Peyer's patch (tissue), 4 donors: ENCODE measurements at regions not wholly inside any gene's neighbourhood (a gene's known extent, or its start where the extent isn't known, plus 50 kb on each side); places are given as distances from the start of the nearest gene placed in this dataset.

Experiments
- DNase-seq, 3 donors: peaks; one replicate each; pipeline ENCODE4 v3.0.0-alpha.2; 2017 to 2019
- H3K27ac ChIP-seq, 4 donors: fragments of 200-600 bp; sonication (generic); one replicate each; pipeline ENCODE4 v1.5.1; 2016 to 2019
- H3K27me3 ChIP-seq, 2 donors: fragments of 200-600 bp; sonication (generic); one replicate each; pipeline ENCODE4 v1.5.1; 2019
- H3K36me3 ChIP-seq, 3 donors: fragments of 200-600 bp; sonication (generic); one replicate each; pipeline ENCODE4 v1.5.1; 2016 to 2019
- H3K4me1 ChIP-seq, 4 donors: fragments of 200-600 bp; sonication (generic); one replicate each; pipeline ENCODE4 v1.5.1; 2016 to 2019
- H3K4me3 ChIP-seq, 4 donors: fragments of 200-600 bp; sonication (generic); 1 replicate in 3 of 4; 2 replicates in 1 of 4; pipeline ENCODE4 v1.5.1; 2016 to 2019; ENCODE audit warnings: mild to moderate bottlenecking in 1 of 4
- H3K9me3 ChIP-seq, 4 donors: fragments of 200-600 bp; sonication (generic); one replicate each; pipeline ENCODE4 v1.5.1; 2016 to 2019; ENCODE audit warnings: mild to moderate bottlenecking in 1 of 4
- CTCF ChIP-seq, 6 experiments: fragments of 450-650 bp in 4 of 6; fragments of 200-600 bp in 2 of 6; sonication (generic) in 1 of 6; IDR thresholded peaks; one replicate each; pipeline ENCODE4 v1.5.1; 2017 to 2019; ENCODE audit warnings: antibody characterized with exemption in 6 of 6, mild to moderate bottlenecking in 3 of 6, moderate library complexity in 1 of 6
- POLR2A ChIP-seq, 2 donors: fragments of 450-650 bp; IDR thresholded peaks; one replicate each; pipeline ENCODE4 v1.5.1; 2017; ENCODE audit warnings: antibody characterized with exemption in 2 of 2, mild to moderate bottlenecking in 2 of 2, moderate library complexity in 2 of 2

- Histone ChIP-seq H3K4me3 (no peak overlapping the region), H3K36me3 (no peaks in the 10 kb centered on the region), H3K4me1 (no peaks in the 10 kb centered on the region), H3K9me3 (no peaks in the 10 kb centered on the region), H3K27me3 (no peaks in the 10 kb centered on the region), H3K27ac (no peak overlapping the region)
- no peak for DNase-seq
- no peak for TF ChIP-seq POLR2A (IDR thresholded peaks at IDR 0.05)
These were observed 865.1 kb upstream of the TMPRSS15 start for GRCh38 chr21:19268686-19269085.

- H3K4me1 ChIP-seq: no peaks in the 10 kb centered on the region
- H3K27ac ChIP-seq: no peak overlapping the region
- no peak overlapping the region for H3K4me3 ChIP-seq
- H3K36me3 ChIP-seq: no peaks in the 10 kb centered on the region
- DNase-seq: no peak
- H3K9me3 ChIP-seq: no peaks in the 10 kb centered on the region
- TF ChIP-seq CTCF (IDR thresholded peaks at IDR 0.05): no peak
- TF ChIP-seq POLR2A (IDR thresholded peaks at IDR 0.05): no peak
- no peaks in the 10 kb centered on the region for H3K27me3 ChIP-seq
These were observed 871.5 kb upstream of the TMPRSS15 start for GRCh38 chr21:19275065-19275464.

GRCh38 chr21:19276665-19277064 is 873.1 kb upstream of the TMPRSS15 start:
- TF ChIP-seq POLR2A (IDR thresholded peaks at IDR 0.05) (no peak), CTCF (IDR thresholded peaks at IDR 0.05) (no peak)
- Histone ChIP-seq H3K9me3 (no peaks in the 10 kb centered on the region), H3K27me3 (no peaks in the 10 kb centered on the region), H3K4me3 (no peak overlapping the region), H3K27ac (no peak overlapping the region), H3K36me3 (no peaks in the 10 kb centered on the region), H3K4me1 (no peaks in the 10 kb centered on the region)
- no peak for DNase-seq

GRCh38 chr21:19286876-19287275 is 883.3 kb upstream of the TMPRSS15 start:
- Histone ChIP-seq H3K4me3 (no peak overlapping the region), H3K27me3 (no peaks in the 10 kb centered on the region), H3K9me3 (no peaks in the 10 kb centered on the region), H3K36me3 (no peaks in the 10 kb centered on the region), H3K4me1 (no peaks in the 10 kb centered on the region), H3K27ac (no peak overlapping the region)
- no peak for DNase-seq
- TF ChIP-seq POLR2A (IDR thresholded peaks at IDR 0.05): no peak
- TF ChIP-seq CTCF (IDR thresholded peaks at IDR 0.05): no peak

- no peak for DNase-seq
- H3K36me3 ChIP-seq: no peaks in the 10 kb centered on the region
- H3K27me3 ChIP-seq: no peaks in the 10 kb centered on the region
- no peak overlapping the region for H3K4me3 ChIP-seq
- no peaks in the 10 kb centered on the region for H3K9me3 ChIP-seq
- H3K4me1 ChIP-seq: no peaks in the 10 kb centered on the region
- no peak for TF ChIP-seq CTCF (IDR thresholded peaks at IDR 0.05)
- no peak overlapping the region for H3K27ac ChIP-seq
These were observed 886.7 kb upstream of the TMPRSS15 start for GRCh38 chr21:19290328-19290727.

- Histone ChIP-seq H3K4me1 (no peaks in the 10 kb centered on the region), H3K4me3 (no peak overlapping the region), H3K27me3 (no peaks in the 10 kb centered on the region), H3K9me3 (no peaks in the 10 kb centered on the region), H3K36me3 (no peaks in the 10 kb centered on the region), H3K27ac (no peak overlapping the region)
- TF ChIP-seq POLR2A (IDR thresholded peaks at IDR 0.05): no peak
- no peak for TF ChIP-seq CTCF (IDR thresholded peaks at IDR 0.05)
- no peak for DNase-seq
These were observed 916.7 kb upstream of the TMPRSS15 start for GRCh38 chr21:19320291-19320690.
